A549 (cell line): ENCODE measurements at regions not wholly inside any gene's neighbourhood (a gene's known extent, or its start where the extent isn't known, plus 50 kb on each side); places are given as distances from the start of the nearest gene placed in this dataset.

Source experiments
- CEBPB ChIP-seq, 2 experiments: fragments of >200 bp in 1 of 2; sonication (Bioruptor Twin) in 1 of 2; formaldehyde crosslinking in 1 of 2; IDR thresholded peaks; 2 replicates each; pipeline ENCODE4 v1.6.1; 2012 to 2016
- CTCF ChIP-seq: fragments of >200 bp; sonication (Bioruptor Twin); formaldehyde crosslinking; IDR thresholded peaks from 3 replicates; pipeline ENCODE4 v1.5.1; 2016
- HDAC2 ChIP-seq: fragments of 200-600 bp; sonication (generic); IDR thresholded peaks from 2 replicates; pipeline ENCODE4 v1.6.1; 2016
- JUN ChIP-seq, 2 experiments: fragments of >200 bp; sonication (Bioruptor Twin); formaldehyde crosslinking; IDR thresholded peaks; 2 replicates in 1 of 2; 3 replicates in 1 of 2; pipeline ENCODE4 v1.6.1; 2016 to 2017
- KDM1A ChIP-seq: fragments of 200-600 bp; sonication (generic); IDR thresholded peaks from 2 replicates; pipeline ENCODE4 v1.6.1; 2016; ENCODE audit warnings: low read depth, mild to moderate bottlenecking
- REST ChIP-seq: fragments of 200-600 bp; sonication (generic); IDR thresholded peaks from 2 replicates; pipeline ENCODE4 v1.6.1; 2016; ENCODE audit warnings: antibody characterized with exemption, mild to moderate bottlenecking, moderate library complexity
- RFX5 ChIP-seq: fragments of 450-650 bp; IDR thresholded peaks from 2 replicates; pipeline ENCODE4 v1.7.1; 2014; ENCODE audit warnings: antibody characterized with exemption, mild to moderate bottlenecking, moderate library complexity
- SMC3 ChIP-seq: fragments of >200 bp; sonication (Bioruptor Twin); formaldehyde crosslinking; IDR thresholded peaks from 3 replicates; pipeline ENCODE4 v1.6.1; 2018; ENCODE audit warnings: inconsistent platforms
- SREBF2 ChIP-seq: fragments of 450-650 bp; IDR thresholded peaks from 2 replicates; pipeline ENCODE4 v1.6.1; 2014; ENCODE audit warnings: mild to moderate bottlenecking, moderate library complexity

GRCh38 chr5:15137414-15137813 lies 265.8 kb upstream of the ANKH start:
- TF ChIP-seq SMC3 = no peak
- no peak for TF ChIP-seq SREBF2
- no peak for TF ChIP-seq CTCF
- no peak for TF ChIP-seq JUN (IDR thresholded peaks at IDR 0.05)
- TF ChIP-seq CEBPB (IDR thresholded peaks at IDR 0.05) = no peak
- no peak for TF ChIP-seq REST
- TF ChIP-seq KDM1A = no peak
- no peak for TF ChIP-seq RFX5
- no peak for TF ChIP-seq HDAC2
